HepG2 (cell line): ENCODE measurements at regions not wholly inside any gene's neighbourhood (a gene's known extent, or its start where the extent isn't known, plus 50 kb on each side); places are given as distances from the start of the nearest gene placed in this dataset.

ENCODE experiments used
- ATAC-seq: fragments of 200-7000 bp; cut with Tn5 transposase; 3 replicates; pipeline ENCODE4 v1.9.1; 2020; ENCODE audit warnings: mild to moderate bottlenecking, moderate library complexity
- BruUV-seq: library from RNA; stranded (reverse); fragments of 400-500 nt; replicated peaks from 2 replicates; lab custom pipeline; 2021; lab: Mats Ljungman, UMichigan
- CTCF ChIA-PET: fragments of 300-600 bp; formaldehyde crosslinking; extraction: SDS; loops from one replicate; lab custom pipeline; 2021; ENCODE audit warnings: low total read pairs, inconsistent platforms, low intra/inter-chr PET ratio; lab: Yijun Ruan, JAX
- POLR2A ChIA-PET: fragments of 350-600 bp; sonication (Branson Sonifier 250); formaldehyde crosslinking; loops from one replicate; lab custom pipeline; 2020; ENCODE audit warnings: antibody characterized with exemption, inconsistent platforms; lab: Yijun Ruan, JAX
- DNase-seq: peaks from one replicate; pipeline ENCODE4 v3.0.0-alpha.2; 2015; ENCODE audit warnings: low spot score
- FAIRE-seq: peaks from 3 replicates; lab custom pipeline; 2011; peaks lifted over from hg19 to GRCh38; lab: Jason Lieb, UNC
- H2AFZ ChIP-seq: one replicate; pipeline ENCODE4 v1.6.1; 2011; ENCODE audit warnings: low read length, inconsistent platforms
- H3K27ac ChIP-seq: fragments of 300-600 bp; 3 replicates; pipeline ENCODE4 v1.8.0; 2011; ENCODE audit warnings: mixed run types, mild to moderate bottlenecking, mixed read lengths, low read length, inconsistent platforms; ENCODE audit not compliant: insufficient read depth; ENCODE audit errors: extremely low read length
- H3K27me3 ChIP-seq, 2 experiments: fragments of 200-600 bp in 1 of 2; 2 replicates in 1 of 2; 3 replicates in 1 of 2; pipeline versions ENCODE4 v1.6.0 to v1.8.0; 2011; ENCODE audit warnings: low read length in 2 of 2, mild to moderate bottlenecking in 2 of 2, moderate library complexity in 2 of 2, inconsistent platforms in 1 of 2; ENCODE audit not compliant: insufficient read depth in 2 of 2, control insufficient read depth in 1 of 2
- H3K36me3 ChIP-seq, 2 experiments: fragments of 200-600 bp in 1 of 2; replicated peaks in 1 of 2; 2 replicates in 1 of 2; 3 replicates in 1 of 2; pipeline versions ENCODE4 v1.5.1 to v1.8.0; 2011; ENCODE audit warnings: low read length in 2 of 2, inconsistent platforms in 1 of 2; ENCODE audit not compliant: insufficient read depth in 2 of 2, control insufficient read depth in 1 of 2
- H3K4me1 ChIP-seq: 2 replicates; pipeline ENCODE4 v1.5.1; 2012; ENCODE audit warnings: low read length, inconsistent platforms; ENCODE audit not compliant: insufficient read depth
- H3K4me2 ChIP-seq: 2 replicates; pipeline ENCODE4 v1.6.0; 2011; ENCODE audit warnings: low read depth, low read length, inconsistent platforms
- H3K4me3 ChIP-seq, 3 experiments: fragments of 200-600 bp in 1 of 3; sonication (generic), shearing (Covaris generic) in 1 of 3; replicated peaks in 1 of 3; 2 replicates each; pipeline ENCODE4 v1.5.1; 2011 to 2016; ENCODE audit warnings: low read length in 3 of 3, inconsistent platforms in 2 of 3, low read depth in 2 of 3, mild to moderate bottlenecking in 2 of 3, control low read depth in 1 of 3, mixed read lengths in 1 of 3; ENCODE audit not compliant: insufficient read depth in 1 of 3
- H3K79me2 ChIP-seq: one replicate; pipeline ENCODE4 v1.6.1; 2011; ENCODE audit warnings: low read length, inconsistent platforms; ENCODE audit not compliant: insufficient read depth
- H3K9ac ChIP-seq: 2 replicates; pipeline ENCODE4 v1.6.0; 2011; ENCODE audit warnings: mild to moderate bottlenecking, low read depth, low read length, inconsistent platforms; ENCODE audit not compliant: insufficient read depth
- H3K9me3 ChIP-seq: 2 replicates; pipeline ENCODE4 v1.5.1; 2012; ENCODE audit warnings: mild to moderate bottlenecking, low read length
- H4K20me1 ChIP-seq: 2 replicates; pipeline ENCODE4 v1.6.0; 2011; ENCODE audit warnings: inconsistent platforms, mild to moderate bottlenecking, low read length, moderate library complexity; ENCODE audit not compliant: insufficient read depth
- CREM ChIP-seq, 2 experiments: sonication (generic) in 1 of 2; formaldehyde crosslinking in 1 of 2; IDR thresholded peaks; 2 replicates each; pipeline versions ENCODE4 v1.4.0 to v1.6.1; 2016 to 2020; ENCODE audit warnings: antibody characterized with exemption in 1 of 2, mild to moderate bottlenecking in 1 of 2, missing genetic modification reagents in 1 of 2
- CSRNP2 ChIP-seq: sonication (generic); formaldehyde crosslinking; conservative IDR thresholded peaks from 2 replicates; pipeline ENCODE4 v1.8.0; 2022; ENCODE audit warnings: low read depth, missing genetic modification reagents
- GLMP ChIP-seq: sonication (generic); formaldehyde crosslinking; IDR thresholded peaks from 2 replicates; pipeline ENCODE4 v1.9.0; 2021; ENCODE audit warnings: missing genetic modification reagents, mild to moderate bottlenecking, borderline replicate concordance
- HOXA7 ChIP-seq: sonication (generic); formaldehyde crosslinking; IDR thresholded peaks from 2 replicates; pipeline ENCODE4 v1.8.1; 2022; ENCODE audit warnings: mild to moderate bottlenecking, missing genetic modification reagents, moderate library complexity
- KLF12 ChIP-seq: sonication (generic); formaldehyde crosslinking; IDR thresholded peaks from 2 replicates; pipeline ENCODE4 v1.4.0; 2020; ENCODE audit warnings: missing genetic modification reagents, borderline replicate concordance
- RBAK ChIP-seq: sonication (generic); formaldehyde crosslinking; IDR thresholded peaks from 2 replicates; pipeline ENCODE4 v1.5.1; 2020; ENCODE audit warnings: mild to moderate bottlenecking, missing genetic modification reagents
- USF2 ChIP-seq, 2 experiments: sonication (generic) in 1 of 2; formaldehyde crosslinking in 1 of 2; IDR thresholded peaks; 2 replicates each; pipeline versions ENCODE4 v1.5.1 to v1.6.1; 2011 to 2020; ENCODE audit warnings: borderline replicate concordance in 1 of 2, low read depth in 1 of 2, low read length in 1 of 2, mild to moderate bottlenecking in 1 of 2, missing genetic modification reagents in 1 of 2, moderate library complexity in 1 of 2
- ZNF557 ChIP-seq: sonication (generic); formaldehyde crosslinking; IDR thresholded peaks from 2 replicates; pipeline ENCODE4 v1.4.0; 2020; ENCODE audit warnings: missing genetic modification reagents
- ZSCAN9 ChIP-seq: IDR thresholded peaks from 2 replicates; pipeline ENCODE4 v1.6.1; 2016; ENCODE audit warnings: borderline replicate concordance
- WGBS: methylation state at CpG from one replicate; pipeline ENCODE4 v1.1.6; 2017; ENCODE audit warnings: low lambda C conversion rate; 5-methylcytosine and 5-hydroxymethylcytosine counted together
- in situ Hi-C: cut with HindIII; loops from 2 replicates; pipeline ENCODE4 v1.10.0; 2017; ENCODE audit warnings: low pct_unique_long_range_greater_than_20kb; ENCODE audit not compliant: extremely low pct_ligation_motif_present
- intact Hi-C: fragments of 100-400 bp; cut with micrococcal nuclease; formaldehyde crosslinking; loops from one replicate; pipeline ENCODE4 v1.10.0; 2022; ENCODE audit not compliant: unreplicated experiment

- TF ChIP-seq RBAK (CRISPR knock-in tag): no peak
- TF ChIP-seq USF2 (IDR thresholded peaks at IDR 0.05; ENCODE audit: low read depth, low read length): no peak
- no peak for TF ChIP-seq USF2 (CRISPR knock-in tag; IDR thresholded peaks at IDR 0.05; ENCODE audit: borderline replicate concordance)
- TF ChIP-seq GLMP (CRISPR knock-in tag): no peak
- TF ChIP-seq ZNF557: no peak
- TF ChIP-seq HOXA7 (CRISPR knock-in tag): no peak
- no peak for TF ChIP-seq KLF12
Measured at GRCh38 chr2:59578349-59578748, 975.1 kb downstream of the BCL11A start (continued).

GRCh38 chr2:59575191-59575590 is 978.3 kb downstream of the BCL11A start:
- Histone ChIP-seq H3K4me3 (no peak overlapping the region), H4K20me1 (no peaks in the 10 kb centered on the region), H3K27me3 (no peaks in the 10 kb centered on the region), H3K9ac (no peak overlapping the region), H3K9me3 (no peaks in the 10 kb centered on the region), H3K4me1 (no peaks in the 10 kb centered on the region), H2AFZ (no peak overlapping the region), H3K36me3 (no peaks in the 10 kb centered on the region), H3K4me2 (no peak overlapping the region), H3K27ac (no peak overlapping the region), H3K79me2 (no peaks in the 10 kb centered on the region)
- CTCF ChIA-PET: no interaction called here
- in situ Hi-C loops: no loop called here
- DNase-seq (no peak), FAIRE-seq (no peak), ATAC-seq (no peak)
- WGBS: 2% methylated on average over 1 of the region's 1 CpG
- TF ChIP-seq CREM (IDR thresholded peaks at IDR 0.05): no peak
- TF ChIP-seq CREM (CRISPR knock-in tag; IDR thresholded peaks at IDR 0.05): no peak
- no peak for TF ChIP-seq ZSCAN9 (CRISPR knock-in tag)
- no peak for TF ChIP-seq CSRNP2
- POLR2A ChIA-PET: no interaction called here
- intact Hi-C loops: no loop called here
- BruUV-seq: no TSS peak
